ENCODE measurements at regions not wholly inside any gene's neighbourhood (a gene's known extent, or its start where the extent isn't known, plus 50 kb on each side); places are given as distances from the start of the nearest gene placed in this dataset.
A peak's percentile ranks its signal among the peaks of the same experiment; 100 is the strongest.

GRCh38 chr11:81211050-81211449 lies 1522.6 kb downstream of the FAM181B start:
- Histone ChIP-seq H3K9me3 (peaks cover 0 to 3% (median 0%) of the 10 kb centered on the region in 4 donors), H3K36me3 (no peaks in the 10 kb centered on the region), H3K4me1 (no peaks in the 10 kb centered on the region), H3K27ac (no peak overlapping the region), H3K4me3 (no peak overlapping the region), H3K27me3 (no peaks in the 10 kb centered on the region)
- ATAC-seq (ENCODE audit: low FRiP score in 2 of 2) (no peak), DNase-seq (no peak)
- TF ChIP-seq EP300 (IDR thresholded peaks at IDR 0.05) (no peak), POLR2A (IDR thresholded peaks at IDR 0.05) (no peak), POLR2AphosphoS5 (IDR thresholded peaks at IDR 0.05) (no peak)
- TF ChIP-seq, protein P1, sequence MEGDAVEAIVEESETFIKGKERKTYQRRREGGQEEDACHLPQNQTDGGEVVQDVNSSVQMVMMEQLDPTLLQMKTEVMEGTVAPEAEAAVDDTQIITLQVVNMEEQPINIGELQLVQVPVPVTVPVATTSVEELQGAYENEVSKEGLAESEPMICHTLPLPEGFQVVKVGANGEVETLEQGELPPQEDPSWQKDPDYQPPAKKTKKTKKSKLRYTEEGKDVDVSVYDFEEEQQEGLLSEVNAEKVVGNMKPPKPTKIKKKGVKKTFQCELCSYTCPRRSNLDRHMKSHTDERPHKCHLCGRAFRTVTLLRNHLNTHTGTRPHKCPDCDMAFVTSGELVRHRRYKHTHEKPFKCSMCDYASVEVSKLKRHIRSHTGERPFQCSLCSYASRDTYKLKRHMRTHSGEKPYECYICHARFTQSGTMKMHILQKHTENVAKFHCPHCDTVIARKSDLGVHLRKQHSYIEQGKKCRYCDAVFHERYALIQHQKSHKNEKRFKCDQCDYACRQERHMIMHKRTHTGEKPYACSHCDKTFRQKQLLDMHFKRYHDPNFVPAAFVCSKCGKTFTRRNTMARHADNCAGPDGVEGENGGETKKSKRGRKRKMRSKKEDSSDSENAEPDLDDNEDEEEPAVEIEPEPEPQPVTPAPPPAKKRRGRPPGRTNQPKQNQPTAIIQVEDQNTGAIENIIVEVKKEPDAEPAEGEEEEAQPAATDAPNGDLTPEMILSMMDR (IDR thresholded peaks at IDR 0.05) = no peak
- 70% methylated on average over 4 of the region's 4 CpGs for WGBS, 2 donors

GRCh38 chr11:81207421-81208054 lies 1526.1 kb downstream of the FAM181B start:
- H3K27ac ChIP-seq = no peak overlapping the region
- 94 to 98% methylated on average over 16 to 26 of the region's 43 CpGs for WGBS, 2 donors
- no peak overlapping the region for H3K4me3 ChIP-seq
- ATAC-seq (ENCODE audit: low FRiP score in 2 of 2) (no peak), DNase-seq (peak in 1 of 2 donors; percentile 75)
- H3K27me3 ChIP-seq = no peaks in the 10 kb centered on the region
- peaks cover 0 to 3% (median 0%) of the 10 kb centered on the region in 4 donors for H3K9me3 ChIP-seq
- H3K36me3 ChIP-seq = no peaks in the 10 kb centered on the region
- TF ChIP-seq, protein P1 (IDR thresholded peaks at IDR 0.05) = no peak
- TF ChIP-seq POLR2A (IDR thresholded peaks at IDR 0.05) (no peak), EP300 (IDR thresholded peaks at IDR 0.05) (no peak), POLR2AphosphoS5 (IDR thresholded peaks at IDR 0.05) (no peak)
- no peaks in the 10 kb centered on the region for H3K4me1 ChIP-seq

GRCh38 chr11:81203876-81204275 lies 1529.8 kb downstream of the FAM181B start:
- no peak overlapping the region for H3K27ac ChIP-seq
- H3K27me3 ChIP-seq = no peaks in the 10 kb centered on the region
- H3K36me3 ChIP-seq = no peaks in the 10 kb centered on the region
- ATAC-seq (ENCODE audit: low FRiP score in 2 of 2) = no peak
- peaks cover 0 to 3% (median 0%) of the 10 kb centered on the region in 4 donors for H3K9me3 ChIP-seq
- no peak for DNase-seq
- H3K4me1 ChIP-seq = no peaks in the 10 kb centered on the region
- H3K4me3 ChIP-seq = no peak overlapping the region
- WGBS, 2 donors = 49 to 63% methylated on average over 1 of the region's 1 CpG
- TF ChIP-seq EP300 (IDR thresholded peaks at IDR 0.05) (no peak), POLR2AphosphoS5 (IDR thresholded peaks at IDR 0.05) (no peak), POLR2A (IDR thresholded peaks at IDR 0.05) (no peak)
- TF ChIP-seq, protein P1 (IDR thresholded peaks at IDR 0.05) = no peak

- ATAC-seq (ENCODE audit: low FRiP score in 2 of 2) (no peak), DNase-seq (no peak)
- no peaks in the 10 kb centered on the region for H3K36me3 ChIP-seq
- no peak overlapping the region for H3K4me3 ChIP-seq
- no peaks in the 10 kb centered on the region for H3K27me3 ChIP-seq
- 77 to 87% methylated on average over 3 of the region's 3 CpGs for WGBS, 2 donors
- H3K27ac ChIP-seq = no peak overlapping the region
- peaks cover 0 to 3% (median 1%) of the 10 kb centered on the region in 4 donors for H3K9me3 ChIP-seq
- no peaks in the 10 kb centered on the region for H3K4me1 ChIP-seq
- TF ChIP-seq EP300 (IDR thresholded peaks at IDR 0.05) = no peak
- TF ChIP-seq POLR2A (IDR thresholded peaks at IDR 0.05) = no peak
- TF ChIP-seq POLR2AphosphoS5 (IDR thresholded peaks at IDR 0.05) = no peak
- TF ChIP-seq, protein P1 (IDR thresholded peaks at IDR 0.05) = no peak
Measured at GRCh38 chr11:81197396-81197795, 1536.3 kb downstream of the FAM181B start.

DNA sequence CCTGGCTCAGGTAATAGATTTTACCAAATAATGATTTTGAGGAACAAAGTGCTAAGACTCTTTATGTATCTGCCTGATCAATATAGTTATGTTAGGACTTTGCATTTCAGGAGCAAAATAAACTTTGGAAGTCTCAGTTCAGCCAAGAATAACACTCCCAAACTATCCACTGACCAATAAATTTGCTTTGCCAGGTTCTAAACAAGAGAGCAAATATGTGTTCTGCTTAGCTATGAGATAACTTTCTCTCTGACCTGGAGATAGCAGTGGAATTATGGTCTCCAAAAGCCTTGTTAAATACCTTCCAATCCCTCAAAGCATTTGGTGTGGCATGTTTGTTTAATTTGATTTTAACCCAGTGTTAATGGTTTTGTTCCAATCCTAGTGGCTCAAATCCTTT lies 1541.1 kb downstream of the FAM181B start:
- ATAC-seq (ENCODE audit: low FRiP score in 2 of 2) (no peak), DNase-seq (no peak)

More for the DNA sequence above, 1541.1 kb downstream of the FAM181B start:
- no peaks in the 10 kb centered on the region for H3K4me1 ChIP-seq
- peaks cover 0 to 3% (median 1%) of the 10 kb centered on the region in 4 donors for H3K9me3 ChIP-seq
- H3K27ac ChIP-seq = no peak overlapping the region
- H3K27me3 ChIP-seq = no peaks in the 10 kb centered on the region
- H3K36me3 ChIP-seq = no peaks in the 10 kb centered on the region
- H3K4me3 ChIP-seq = no peak overlapping the region
- TF ChIP-seq EP300 (IDR thresholded peaks at IDR 0.05) = no peak
- no peak for TF ChIP-seq POLR2AphosphoS5 (IDR thresholded peaks at IDR 0.05)
- TF ChIP-seq POLR2A (IDR thresholded peaks at IDR 0.05) = no peak
- TF ChIP-seq, protein P1 (IDR thresholded peaks at IDR 0.05) = no peak
